HG02678 (cell line): ENCODE measurements at regions not wholly inside any gene's neighbourhood (a gene's known extent, or its start where the extent isn't known, plus 50 kb on each side); places are given as distances from the start of the nearest gene placed in this dataset.

ENCODE experiments used
- ATAC-seq: cut with Tn5 transposase; IDR thresholded peaks from one replicate; pipeline ENCODE4 v1.9.1; 2021; ENCODE audit warnings: mild to moderate bottlenecking, moderate library complexity; ENCODE audit not compliant: unreplicated experiment

- ATAC-seq, result no peak
Measured at GRCh38 chr17:79330229-79330628, 255.6 kb downstream of the ENGASE start.

- ATAC-seq, result no peak
Measured at GRCh38 chr17:79326814-79327213, 252.2 kb downstream of the ENGASE start.

- ATAC-seq, result no peak
Measured at GRCh38 chr17:79325709-79326430, 251.2 kb downstream of the ENGASE start.

- ATAC-seq, result no peak
Measured at GRCh38 chr17:79324194-79324593, 249.6 kb downstream of the ENGASE start.

GRCh38 chr17:79323566-79323965, 248.9 kb downstream of the ENGASE start:
- no peak for ATAC-seq

- ATAC-seq, result no peak
Measured at GRCh38 chr17:79322211-79323123, 247.8 kb downstream of the ENGASE start.

- no peak for ATAC-seq
Measured at GRCh38 chr17:79320331-79320730, 245.7 kb downstream of the ENGASE start.

- no peak for ATAC-seq
Measured at GRCh38 chr17:79317916-79318315, 243.3 kb downstream of the ENGASE start.

- ATAC-seq, result no peak
Measured at GRCh38 chr17:79316805-79317204, 242.2 kb downstream of the ENGASE start.

GRCh38 chr17:79315358-79316105, 240.9 kb downstream of the ENGASE start:
- no peak for ATAC-seq

GRCh38 chr17:79314617-79315357, 240.2 kb downstream of the ENGASE start:
- ATAC-seq, result no peak

- ATAC-seq, result no peak
Measured at GRCh38 chr17:79311373-79311772, 236.7 kb downstream of the ENGASE start.

- no peak for ATAC-seq
Measured at GRCh38 chr17:79306424-79307318, 232.0 kb downstream of the ENGASE start.

- no peak for ATAC-seq
Measured at GRCh38 chr17:79305768-79306423, 231.3 kb downstream of the ENGASE start.

- ATAC-seq, result no peak
Measured at GRCh38 chr17:79305376-79305767, 230.7 kb downstream of the ENGASE start.

GRCh38 chr17:79304884-79305283, 230.3 kb downstream of the ENGASE start:
- no peak for ATAC-seq

- no peak for ATAC-seq
Measured at GRCh38 chr17:79303641-79304205, 229.1 kb downstream of the ENGASE start.

- ATAC-seq, result no peak
Measured at GRCh38 chr17:79301469-79301868, 226.8 kb downstream of the ENGASE start.

- no peak for ATAC-seq
Measured at GRCh38 chr17:79299349-79299748, 224.7 kb downstream of the ENGASE start.
